ENCODE measurements at regions not wholly inside any gene's neighbourhood (a gene's known extent, or its start where the extent isn't known, plus 50 kb on each side); places are given as distances from the start of the nearest gene placed in this dataset.

DNA sequence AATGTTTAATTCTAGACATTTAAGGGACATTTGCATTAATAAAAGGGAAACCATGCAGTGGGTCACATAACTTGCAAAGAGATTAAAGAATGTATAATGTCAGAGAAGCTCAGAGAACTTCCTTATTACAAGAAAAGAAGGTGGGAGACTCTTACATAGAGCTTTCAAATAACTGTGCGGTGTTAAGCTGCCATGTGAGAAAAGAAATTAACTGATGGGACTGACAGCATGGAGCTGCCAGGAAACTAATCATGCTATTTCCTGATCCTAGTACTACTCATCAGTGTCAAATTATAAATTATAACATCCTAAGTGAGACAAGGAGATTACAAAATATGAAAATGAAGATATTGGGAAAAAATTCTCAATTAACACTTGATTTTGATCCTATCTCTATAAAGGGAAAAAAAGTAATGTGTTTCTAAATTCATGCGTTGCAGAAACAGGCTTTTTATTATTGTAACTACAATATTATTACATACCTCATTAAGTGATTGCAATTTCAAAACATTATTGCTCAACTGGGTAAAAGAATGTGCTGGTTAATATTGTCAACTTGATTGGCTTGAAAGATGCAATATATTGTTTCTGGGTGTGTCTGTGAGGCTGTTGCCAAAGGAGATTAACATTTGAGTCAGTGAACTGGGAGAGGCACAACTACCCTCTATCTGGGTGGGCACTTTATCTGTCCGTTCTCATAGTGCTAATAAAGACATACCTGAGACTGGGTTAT, 609.5 kb upstream of the NUDT12 start:
- no peaks in the 10 kb centered on the region for H3K9me3 ChIP-seq (ENCODE audit: control insufficient read depth, insufficient read depth, low read length)
- Mint-ChIP-seq H3K9me3 (peaks cover 5 to 14% of the 10 kb centered on the region in 2 donors), H3K27me3 (ENCODE audit: low read depth in 2 of 2) (no peaks in the 10 kb centered on the region), H3K36me3 (peaks cover 10% of the 10 kb centered on the region), H3K4me3 (no peak overlapping the region), H3K27ac (no peak overlapping the region), H3K4me1 (no peaks in the 10 kb centered on the region)
- no peaks in the 10 kb centered on the region for H3K27me3 ChIP-seq (ENCODE audit: control insufficient read depth, insufficient read depth, low read length)
- no peaks in the 10 kb centered on the region for H3K36me3 ChIP-seq (ENCODE audit: control insufficient read depth, insufficient read depth, low read length)
- intact Hi-C loops (cut with micrococcal nuclease): no loop called here
- no peak for DNase-seq
- 75% methylated on average over 1 of the region's 3 CpGs for WGBS (ENCODE audit: insufficient coverage)
- H3K27ac ChIP-seq (ENCODE audit: low read length): no peak overlapping the region
- H3K4me1 ChIP-seq (ENCODE audit: control insufficient read depth, insufficient read depth, low read length): no peaks in the 10 kb centered on the region
- TF ChIP-seq, protein P1, sequence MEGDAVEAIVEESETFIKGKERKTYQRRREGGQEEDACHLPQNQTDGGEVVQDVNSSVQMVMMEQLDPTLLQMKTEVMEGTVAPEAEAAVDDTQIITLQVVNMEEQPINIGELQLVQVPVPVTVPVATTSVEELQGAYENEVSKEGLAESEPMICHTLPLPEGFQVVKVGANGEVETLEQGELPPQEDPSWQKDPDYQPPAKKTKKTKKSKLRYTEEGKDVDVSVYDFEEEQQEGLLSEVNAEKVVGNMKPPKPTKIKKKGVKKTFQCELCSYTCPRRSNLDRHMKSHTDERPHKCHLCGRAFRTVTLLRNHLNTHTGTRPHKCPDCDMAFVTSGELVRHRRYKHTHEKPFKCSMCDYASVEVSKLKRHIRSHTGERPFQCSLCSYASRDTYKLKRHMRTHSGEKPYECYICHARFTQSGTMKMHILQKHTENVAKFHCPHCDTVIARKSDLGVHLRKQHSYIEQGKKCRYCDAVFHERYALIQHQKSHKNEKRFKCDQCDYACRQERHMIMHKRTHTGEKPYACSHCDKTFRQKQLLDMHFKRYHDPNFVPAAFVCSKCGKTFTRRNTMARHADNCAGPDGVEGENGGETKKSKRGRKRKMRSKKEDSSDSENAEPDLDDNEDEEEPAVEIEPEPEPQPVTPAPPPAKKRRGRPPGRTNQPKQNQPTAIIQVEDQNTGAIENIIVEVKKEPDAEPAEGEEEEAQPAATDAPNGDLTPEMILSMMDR (IDR thresholded peaks at IDR 0.05): no peak
- no peak overlapping the region for H3K4me3 ChIP-seq (ENCODE audit: low read length)
- ATAC-seq: no peak

DNA sequence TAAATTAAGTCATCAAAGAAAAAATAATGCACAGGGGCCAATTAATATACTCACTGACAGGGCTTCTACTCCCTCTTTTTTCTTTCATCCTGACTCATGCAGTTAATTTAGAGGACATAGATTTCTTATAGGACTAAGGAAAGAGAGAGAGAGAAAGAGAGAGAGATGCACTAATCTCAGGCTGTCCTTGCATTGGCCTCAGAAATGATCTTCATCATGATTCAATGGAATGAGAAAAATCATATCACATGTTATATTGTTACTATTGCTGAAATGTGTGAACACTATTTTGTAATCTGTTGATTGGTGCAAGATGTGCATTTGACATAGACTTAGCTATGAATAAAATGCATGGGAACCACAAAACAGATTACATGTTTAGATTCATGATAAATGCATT, 608.3 kb upstream of the NUDT12 start:
- Mint-ChIP-seq H3K4me1 (no peaks in the 10 kb centered on the region), H3K27ac (no peak overlapping the region), H3K36me3 (peaks cover 10% of the 10 kb centered on the region), H3K9me3 (peaks cover 4 to 11% of the 10 kb centered on the region in 2 donors), H3K27me3 (ENCODE audit: low read depth in 2 of 2) (no peaks in the 10 kb centered on the region), H3K4me3 (no peak overlapping the region)
- Histone ChIP-seq H3K9me3 (ENCODE audit: control insufficient read depth, insufficient read depth, low read length) (no peaks in the 10 kb centered on the region), H3K36me3 (ENCODE audit: control insufficient read depth, insufficient read depth, low read length) (no peaks in the 10 kb centered on the region), H3K4me1 (ENCODE audit: control insufficient read depth, insufficient read depth, low read length) (no peaks in the 10 kb centered on the region), H3K4me3 (ENCODE audit: low read length) (no peak overlapping the region), H3K27me3 (ENCODE audit: control insufficient read depth, insufficient read depth, low read length) (no peaks in the 10 kb centered on the region), H3K27ac (ENCODE audit: low read length) (no peak overlapping the region)
- DNase-seq (no peak), ATAC-seq (no peak)
- TF ChIP-seq, protein P1 (IDR thresholded peaks at IDR 0.05): no peak
- intact Hi-C loops (cut with micrococcal nuclease): no loop called here

DNA sequence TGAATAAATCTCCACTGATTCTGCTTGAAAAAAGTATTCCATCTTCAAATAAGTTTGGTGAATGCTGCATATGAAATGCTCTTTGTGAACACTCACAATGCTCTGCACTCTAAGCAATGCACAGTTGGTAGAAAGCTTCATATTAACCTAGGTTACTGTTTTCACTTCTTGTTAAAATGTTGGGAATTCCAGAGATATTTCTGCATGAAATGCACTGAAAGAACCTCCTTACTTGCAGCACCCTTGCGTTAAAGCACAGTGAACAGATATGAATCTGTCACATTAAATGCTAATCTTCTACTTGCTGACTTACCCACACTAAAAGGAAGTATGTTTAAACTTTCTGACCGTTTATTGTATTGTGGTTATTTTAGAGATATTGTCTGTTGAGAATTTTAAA, 584.1 kb upstream of the NUDT12 start:
- intact Hi-C loops (cut with micrococcal nuclease): no loop called here
- H3K36me3 ChIP-seq (ENCODE audit: control insufficient read depth, insufficient read depth, low read length): no peaks in the 10 kb centered on the region
- H3K4me1 ChIP-seq (ENCODE audit: control insufficient read depth, insufficient read depth, low read length): no peaks in the 10 kb centered on the region
- no peak overlapping the region for H3K27ac ChIP-seq (ENCODE audit: low read length)
- H3K4me3 ChIP-seq (ENCODE audit: low read length): no peak overlapping the region
- Mint-ChIP-seq H3K4me3 (no peak overlapping the region), H3K27ac (no peak overlapping the region), H3K36me3 (peaks cover 7% of the 10 kb centered on the region), H3K27me3 (ENCODE audit: low read depth in 2 of 2) (no peaks in the 10 kb centered on the region), H3K9me3 (peaks cover 2 to 16% of the 10 kb centered on the region in 2 donors), H3K4me1 (no peaks in the 10 kb centered on the region)
- TF ChIP-seq, protein P1 (IDR thresholded peaks at IDR 0.05): no peak
- no peak for DNase-seq
- WGBS (ENCODE audit: insufficient coverage): 100% methylated on average over 1 of the region's 2 CpGs
- H3K9me3 ChIP-seq (ENCODE audit: control insufficient read depth, insufficient read depth, low read length): no peaks in the 10 kb centered on the region
- ATAC-seq: no peak
- no peaks in the 10 kb centered on the region for H3K27me3 ChIP-seq (ENCODE audit: control insufficient read depth, insufficient read depth, low read length)

DNA sequence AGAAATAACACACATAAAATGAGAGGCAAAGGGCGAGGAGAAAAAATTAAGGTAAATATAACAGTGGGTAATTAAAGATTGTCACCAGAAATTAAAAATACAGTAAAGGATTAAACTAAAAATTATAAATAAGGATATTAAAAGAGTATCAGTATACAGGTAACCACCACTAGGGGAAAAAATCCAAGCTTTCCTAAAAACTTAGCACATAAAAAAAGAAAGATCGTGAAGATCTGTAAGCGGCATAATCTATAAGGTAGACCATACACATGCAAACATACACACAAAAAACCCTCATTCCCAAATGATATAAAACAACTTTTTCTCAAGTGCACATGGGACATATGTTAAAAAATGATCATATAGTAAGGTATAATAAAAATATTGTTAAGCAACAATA, 577.3 kb upstream of the NUDT12 start:
- Mint-ChIP-seq H3K9me3 (peaks cover 4 to 26% of the 10 kb centered on the region in 2 donors), H3K4me3 (no peak overlapping the region), H3K27ac (no peak overlapping the region), H3K4me1 (no peaks in the 10 kb centered on the region), H3K36me3 (no peaks in the 10 kb centered on the region), H3K27me3 (ENCODE audit: low read depth in 2 of 2) (no peaks in the 10 kb centered on the region)
- intact Hi-C loops (cut with micrococcal nuclease): no loop called here
- H3K4me3 ChIP-seq (ENCODE audit: low read length): no peak overlapping the region
- no peak overlapping the region for H3K27ac ChIP-seq (ENCODE audit: low read length)
- H3K36me3 ChIP-seq (ENCODE audit: control insufficient read depth, insufficient read depth, low read length): no peaks in the 10 kb centered on the region
- no peaks in the 10 kb centered on the region for H3K27me3 ChIP-seq (ENCODE audit: control insufficient read depth, insufficient read depth, low read length)
- WGBS (ENCODE audit: insufficient coverage): no CpG with 5 or more reads among the region's 3 CpGs
- TF ChIP-seq, protein P1 (IDR thresholded peaks at IDR 0.05): no peak
- H3K4me1 ChIP-seq (ENCODE audit: control insufficient read depth, insufficient read depth, low read length): no peaks in the 10 kb centered on the region
- ATAC-seq: no peak
- H3K9me3 ChIP-seq (ENCODE audit: control insufficient read depth, insufficient read depth, low read length): no peaks in the 10 kb centered on the region
- no peak for DNase-seq

Measured in natural killer cell (primary cell).